ENCODE measurements at regions not wholly inside any gene's neighbourhood (a gene's known extent, or its start where the extent isn't known, plus 50 kb on each side); places are given as distances from the start of the nearest gene placed in this dataset.

GRCh38 chr15:69730281-69731080 is 277.9 kb downstream of the RPLP1 start:
- H3K79me2 ChIP-seq (ENCODE audit: insufficient read depth, low read depth, low read length), result no peaks in the 10 kb centered on the region
- H3K4me1 ChIP-seq (ENCODE audit: insufficient read depth, low read length, poor library complexity, severe bottlenecking), result no peaks in the 10 kb centered on the region
- no peak for TF ChIP-seq EZH2phosphoT487 (IDR thresholded peaks at IDR 0.05; ENCODE audit: borderline replicate concordance, low read depth, low read length)
- H2AFZ ChIP-seq (ENCODE audit: low read length), result no peak overlapping the region
- no peaks in the 10 kb centered on the region for H3K36me3 ChIP-seq (ENCODE audit: insufficient read depth, low read length)
- intact Hi-C loops (cut with micrococcal nuclease; ENCODE audit: unreplicated experiment), result no loop called here
- no peak overlapping the region for H3K27ac ChIP-seq (ENCODE audit: low read depth, low read length, poor library complexity, severe bottlenecking)
- POLR2A ChIA-PET, result no interaction called here
- BruUV-seq (replicated peaks), result no TSS peak
- H3K4me3 ChIP-seq (ENCODE audit: low read depth, low read length, poor library complexity, severe bottlenecking), result no peak overlapping the region
- no peaks in the 10 kb centered on the region for H3K9me3 ChIP-seq (ENCODE audit: low read length)
- DNase-seq (ENCODE audit: low spot score), result no peak
- CTCF ChIA-PET (ENCODE audit: unreplicated experiment), result no interaction called here
- H4K20me1 ChIP-seq (ENCODE audit: insufficient read depth, low read length), result no peaks in the 10 kb centered on the region
- H3K4me2 ChIP-seq (ENCODE audit: low read length), result no peak overlapping the region
- no peaks in the 10 kb centered on the region for H3K9me2 ChIP-seq (ENCODE audit: insufficient read depth, low read length)

DNA sequence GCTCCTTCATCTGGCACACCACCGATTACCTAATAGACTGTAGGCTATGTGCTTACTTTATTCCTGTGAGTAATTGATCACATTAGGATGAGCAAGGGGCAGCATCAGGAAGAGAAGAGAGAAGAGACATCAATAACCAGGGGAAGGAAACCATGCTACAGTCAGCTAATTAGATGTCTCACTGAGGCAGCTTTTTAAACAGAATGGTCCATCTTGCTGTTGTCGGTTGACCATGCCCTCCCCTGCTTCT is 278.4 kb downstream of the RPLP1 start:
- no TSS peak for BruUV-seq (replicated peaks)
- Histone ChIP-seq H3K9me3 (ENCODE audit: low read length) (no peaks in the 10 kb centered on the region), H3K27ac (ENCODE audit: low read depth, low read length, poor library complexity, severe bottlenecking) (no peak overlapping the region), H4K20me1 (ENCODE audit: insufficient read depth, low read length) (no peaks in the 10 kb centered on the region), H3K9me2 (ENCODE audit: insufficient read depth, low read length) (no peaks in the 10 kb centered on the region), H3K4me2 (ENCODE audit: low read length) (no peak overlapping the region), H3K4me1 (ENCODE audit: insufficient read depth, low read length, poor library complexity, severe bottlenecking) (no peaks in the 10 kb centered on the region), H2AFZ (ENCODE audit: low read length) (no peak overlapping the region), H3K36me3 (ENCODE audit: insufficient read depth, low read length) (no peaks in the 10 kb centered on the region), H3K79me2 (ENCODE audit: insufficient read depth, low read depth, low read length) (no peaks in the 10 kb centered on the region), H3K4me3 (ENCODE audit: low read depth, low read length, poor library complexity, severe bottlenecking) (no peak overlapping the region)
- TF ChIP-seq CTCF (conservative IDR thresholded peaks at IDR 0.05; ENCODE audit: low read length) (no peak), EZH2phosphoT487 (IDR thresholded peaks at IDR 0.05; ENCODE audit: borderline replicate concordance, low read depth, low read length) (no peak)
- ChIA-PET CTCF (ENCODE audit: unreplicated experiment) (interaction anchor here (0.6 kb wide), 1 partner anchor 151 kb away, joined by 3 read pairs; no protein-coding TSS in a partner anchor), POLR2A (no interaction called here)
- no peak for DNase-seq (ENCODE audit: low spot score)
- intact Hi-C loops (cut with micrococcal nuclease; ENCODE audit: unreplicated experiment), result no loop called here

GRCh38 chr15:69731581-69731980 is 279.0 kb downstream of the RPLP1 start:
- TF ChIP-seq EZH2phosphoT487 (IDR thresholded peaks at IDR 0.05; ENCODE audit: borderline replicate concordance, low read depth, low read length), result no peak

More at GRCh38 chr15:69731581-69731980, 279.0 kb downstream of the RPLP1 start:
- POLR2A ChIA-PET, result no interaction called here
- Histone ChIP-seq H3K4me2 (ENCODE audit: low read length) (no peak overlapping the region), H3K4me3 (ENCODE audit: low read depth, low read length, poor library complexity, severe bottlenecking) (no peak overlapping the region), H3K36me3 (ENCODE audit: insufficient read depth, low read length) (no peaks in the 10 kb centered on the region), H3K9me3 (ENCODE audit: low read length) (no peaks in the 10 kb centered on the region), H3K4me1 (ENCODE audit: insufficient read depth, low read length, poor library complexity, severe bottlenecking) (no peaks in the 10 kb centered on the region), H3K9me2 (ENCODE audit: insufficient read depth, low read length) (no peaks in the 10 kb centered on the region), H2AFZ (ENCODE audit: low read length) (no peak overlapping the region), H3K27ac (ENCODE audit: low read depth, low read length, poor library complexity, severe bottlenecking) (no peak overlapping the region), H3K79me2 (ENCODE audit: insufficient read depth, low read depth, low read length) (no peaks in the 10 kb centered on the region), H4K20me1 (ENCODE audit: insufficient read depth, low read length) (no peaks in the 10 kb centered on the region)
- BruUV-seq (replicated peaks), result no TSS peak
- CTCF ChIA-PET (ENCODE audit: unreplicated experiment), result interaction anchor here (0.6 kb wide), 1 partner anchor 150 kb away, joined by 3 read pairs; no protein-coding TSS in a partner anchor
- intact Hi-C loops (cut with micrococcal nuclease; ENCODE audit: unreplicated experiment), result no loop called here
- DNase-seq (ENCODE audit: low spot score), result no peak
